ENCODE measurements at regions not wholly inside any gene's neighbourhood (a gene's known extent, or its start where the extent isn't known, plus 50 kb on each side); places are given as distances from the start of the nearest gene placed in this dataset.

- DNase-seq (ENCODE audit: low spot score), result no peak
Measured at GRCh38 chr16:5895976-5896375, 798.4 kb upstream of the EEF2KMT start.

GRCh38 chr16:5895137-5895536, 797.5 kb upstream of the EEF2KMT start:
- no peak for DNase-seq (ENCODE audit: low spot score)

- DNase-seq (ENCODE audit: low spot score), result no peak
Measured at GRCh38 chr16:5891296-5891695, 793.7 kb upstream of the EEF2KMT start.

GRCh38 chr16:5885521-5885920, 787.9 kb upstream of the EEF2KMT start:
- DNase-seq (ENCODE audit: low spot score), result no peak

- DNase-seq (ENCODE audit: low spot score), result no peak
Measured at GRCh38 chr16:5884996-5885395, 787.4 kb upstream of the EEF2KMT start.

- no peak for DNase-seq (ENCODE audit: low spot score)
Measured at GRCh38 chr16:5884339-5884738, 786.7 kb upstream of the EEF2KMT start.

GRCh38 chr16:5882087-5882640, 784.6 kb upstream of the EEF2KMT start:
- no peak for DNase-seq (ENCODE audit: low spot score)

- DNase-seq (ENCODE audit: low spot score), result no peak
Measured at GRCh38 chr16:5875416-5875815, 777.8 kb upstream of the EEF2KMT start.

- DNase-seq (ENCODE audit: low spot score), result no peak
Measured at GRCh38 chr16:5874899-5875298, 777.3 kb upstream of the EEF2KMT start.

GRCh38 chr16:5873221-5873620, 775.6 kb upstream of the EEF2KMT start:
- DNase-seq (ENCODE audit: low spot score), result no peak

GRCh38 chr16:5870886-5871691, 773.5 kb upstream of the EEF2KMT start:
- DNase-seq (ENCODE audit: low spot score), result no peak

- no peak for DNase-seq (ENCODE audit: low spot score)
Measured at GRCh38 chr16:5867250-5867649, 769.7 kb upstream of the EEF2KMT start.

GRCh38 chr16:5865236-5865635, 767.6 kb upstream of the EEF2KMT start:
- no peak for DNase-seq (ENCODE audit: low spot score)

GRCh38 chr16:5863071-5863606, 765.5 kb upstream of the EEF2KMT start:
- DNase-seq (ENCODE audit: low spot score), result no peak

- DNase-seq (ENCODE audit: low spot score), result no peak
Measured at GRCh38 chr16:5862103-5862840, 764.7 kb upstream of the EEF2KMT start.

- no peak for DNase-seq (ENCODE audit: low spot score)
Measured at GRCh38 chr16:5861241-5861640, 763.6 kb upstream of the EEF2KMT start.

- DNase-seq (ENCODE audit: low spot score), result no peak
Measured at GRCh38 chr16:5858180-5858579, 760.6 kb upstream of the EEF2KMT start.

GRCh38 chr16:5854027-5854426, 756.4 kb upstream of the EEF2KMT start:
- no peak for DNase-seq (ENCODE audit: low spot score)

GRCh38 chr16:5852151-5852550, 754.6 kb upstream of the EEF2KMT start:
- no peak for DNase-seq (ENCODE audit: low spot score)

GRCh38 chr16:5851393-5851982, 753.9 kb upstream of the EEF2KMT start:
- no peak for DNase-seq (ENCODE audit: low spot score)

- DNase-seq (ENCODE audit: low spot score), result no peak
Measured at GRCh38 chr16:5850632-5851392, 753.2 kb upstream of the EEF2KMT start.

GRCh38 chr16:5845046-5845445, 747.5 kb upstream of the EEF2KMT start:
- DNase-seq (ENCODE audit: low spot score), result no peak
